ENCODE measurements at regions not wholly inside any gene's neighbourhood (a gene's known extent, or its start where the extent isn't known, plus 50 kb on each side); places are given as distances from the start of the nearest gene placed in this dataset.

DNA sequence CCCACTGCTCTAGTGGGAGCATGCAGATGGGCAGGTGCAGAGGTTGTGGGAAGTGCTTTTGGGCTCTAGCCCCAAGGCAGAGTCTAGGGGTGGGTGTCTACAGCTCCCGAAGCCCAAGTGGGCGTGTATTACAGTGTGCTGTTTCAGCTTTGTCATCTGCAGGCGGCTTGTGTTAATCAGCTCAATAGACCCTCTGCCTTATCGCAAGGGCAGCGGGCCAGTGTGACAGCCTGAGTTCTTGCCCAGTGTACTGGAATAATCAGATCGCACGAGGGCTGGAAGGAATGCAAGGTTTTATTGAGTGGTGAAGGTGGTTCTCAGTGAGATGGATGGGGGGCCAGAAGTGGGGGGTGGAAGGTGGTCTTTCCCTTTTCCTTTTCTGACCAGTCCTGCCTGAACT lies 529.4 kb upstream of the AMOT start:
- Mint-ChIP-seq H3K9me3 (peaks cover 0 to 11% (median 3%) of the 10 kb centered on the region in 9 donors), H3K4me3 (no peak overlapping the region), H3K36me3 (no peaks in the 10 kb centered on the region), H3K27me3 (no peaks in the 10 kb centered on the region), H3K4me1 (no peaks in the 10 kb centered on the region), H3K27ac (no peak overlapping the region)
- POLR2A ChIA-PET = no interaction called here
- no peak for DNase-seq
- ATAC-seq = no peak

DNA sequence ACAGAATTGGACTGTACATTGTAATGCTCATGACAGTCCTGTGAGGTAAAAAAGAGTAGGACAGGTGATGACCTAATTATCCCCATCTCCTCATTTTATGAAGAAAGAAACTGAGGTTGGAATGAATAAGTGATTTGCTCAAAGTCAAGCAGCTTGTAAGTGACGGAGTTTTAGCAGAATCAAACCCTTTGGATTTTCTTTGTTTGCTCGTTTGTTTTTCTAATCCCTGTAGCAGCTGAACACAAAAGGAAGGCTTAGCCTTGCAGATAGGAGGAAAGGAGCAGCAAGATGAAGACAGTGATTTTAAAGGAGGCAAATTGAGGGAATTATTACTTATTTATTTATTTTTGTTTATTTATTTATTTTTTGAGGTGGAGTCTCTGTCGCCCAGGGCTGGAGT lies 528.4 kb upstream of the AMOT start:
- POLR2A ChIA-PET = no interaction called here
- H3K36me3 Mint-ChIP-seq = peaks cover 0 to 4% (median 0%) of the 10 kb centered on the region in 3 donors
- H3K4me3 Mint-ChIP-seq = no peak overlapping the region
- DNase-seq (no peak), ATAC-seq (no peak)
- H3K9me3 Mint-ChIP-seq = peaks cover 0 to 18% (median 9%) of the 10 kb centered on the region in 9 donors
- no peaks in the 10 kb centered on the region for H3K4me1 Mint-ChIP-seq
- H3K27ac Mint-ChIP-seq = no peak overlapping the region
- no peaks in the 10 kb centered on the region for H3K27me3 Mint-ChIP-seq

DNA sequence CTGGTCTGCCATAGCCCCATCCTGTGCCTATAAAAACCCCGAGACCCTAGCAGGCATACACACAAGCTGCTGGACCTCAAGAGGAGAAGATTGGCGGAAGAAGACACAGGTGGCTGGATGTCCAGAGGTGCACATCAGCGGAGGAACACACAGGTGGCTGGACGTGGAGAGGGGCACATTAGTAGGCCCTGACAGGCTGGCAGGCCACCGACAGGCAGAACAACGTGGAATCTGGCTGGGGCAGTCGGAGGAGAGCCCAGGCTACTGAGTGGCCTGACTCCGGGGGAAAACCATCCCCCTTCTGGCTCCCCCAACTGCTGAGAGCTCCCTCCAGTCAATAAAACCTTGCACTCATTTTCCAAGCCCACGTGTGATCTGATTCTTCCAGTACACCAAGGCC lies 512.5 kb upstream of the AMOT start:
- H3K4me1 Mint-ChIP-seq = no peaks in the 10 kb centered on the region
- H3K4me3 Mint-ChIP-seq = no peak overlapping the region
- H3K27ac Mint-ChIP-seq = no peak overlapping the region
- no peaks in the 10 kb centered on the region for H3K36me3 Mint-ChIP-seq
- ATAC-seq = no peak
- POLR2A ChIA-PET = no interaction called here
- no peak for DNase-seq
- peaks cover 0 to 4% (median 0%) of the 10 kb centered on the region in 9 donors for H3K9me3 Mint-ChIP-seq
- no peaks in the 10 kb centered on the region for H3K27me3 Mint-ChIP-seq

DNA sequence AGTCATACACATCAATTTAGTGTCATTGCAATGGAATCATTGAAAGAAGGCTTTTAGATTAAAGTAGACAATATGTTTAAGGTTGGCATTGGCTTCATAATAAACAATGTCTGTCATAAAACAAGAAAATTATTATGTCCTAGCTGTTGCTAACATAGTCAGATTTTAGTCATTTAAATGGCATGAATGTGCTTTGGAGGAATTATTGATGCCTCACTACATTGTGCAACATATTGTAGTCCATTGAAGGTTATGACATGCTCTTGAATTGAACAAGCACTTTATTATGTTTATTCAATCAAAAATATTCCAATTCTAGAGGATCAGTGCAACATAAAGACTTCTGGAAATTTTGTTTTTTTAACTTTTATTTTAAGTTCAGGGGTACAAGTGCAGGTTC lies 489.8 kb upstream of the AMOT start:
- no peak overlapping the region for H3K27ac Mint-ChIP-seq
- no peaks in the 10 kb centered on the region for H3K27me3 Mint-ChIP-seq
- H3K36me3 Mint-ChIP-seq = no peaks in the 10 kb centered on the region
- no peak overlapping the region for H3K4me3 Mint-ChIP-seq
- ATAC-seq (no peak), DNase-seq (no peak)
- peaks cover 0 to 15% (median 0%) of the 10 kb centered on the region in 9 donors for H3K9me3 Mint-ChIP-seq
- POLR2A ChIA-PET = no interaction called here
- no peaks in the 10 kb centered on the region for H3K4me1 Mint-ChIP-seq

DNA sequence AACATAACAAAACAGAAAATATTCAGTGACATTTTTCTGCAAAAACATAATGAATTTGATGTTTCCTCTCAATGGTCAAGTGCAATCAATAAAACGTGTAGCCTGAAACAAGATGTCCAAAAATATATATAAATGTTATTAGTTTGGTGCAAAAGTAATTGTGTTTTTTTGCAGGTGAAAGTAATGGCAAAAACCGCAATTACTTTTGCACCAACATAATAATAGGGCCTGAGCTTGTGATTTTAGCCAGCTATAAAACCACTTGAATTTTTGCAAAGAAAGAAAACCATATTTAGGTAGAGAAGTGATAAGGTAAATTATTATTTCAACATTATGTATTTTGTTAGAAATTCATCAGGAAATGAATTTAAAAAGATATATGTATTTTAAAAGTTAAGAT lies 475.3 kb upstream of the AMOT start:
- no peak for DNase-seq
- Mint-ChIP-seq H3K27ac (no peak overlapping the region), H3K27me3 (no peaks in the 10 kb centered on the region), H3K4me3 (no peak overlapping the region), H3K4me1 (no peaks in the 10 kb centered on the region), H3K9me3 (peaks cover 0 to 13% (median 2%) of the 10 kb centered on the region in 9 donors), H3K36me3 (no peaks in the 10 kb centered on the region)
- ATAC-seq = no peak
- POLR2A ChIA-PET = no interaction called here

DNA sequence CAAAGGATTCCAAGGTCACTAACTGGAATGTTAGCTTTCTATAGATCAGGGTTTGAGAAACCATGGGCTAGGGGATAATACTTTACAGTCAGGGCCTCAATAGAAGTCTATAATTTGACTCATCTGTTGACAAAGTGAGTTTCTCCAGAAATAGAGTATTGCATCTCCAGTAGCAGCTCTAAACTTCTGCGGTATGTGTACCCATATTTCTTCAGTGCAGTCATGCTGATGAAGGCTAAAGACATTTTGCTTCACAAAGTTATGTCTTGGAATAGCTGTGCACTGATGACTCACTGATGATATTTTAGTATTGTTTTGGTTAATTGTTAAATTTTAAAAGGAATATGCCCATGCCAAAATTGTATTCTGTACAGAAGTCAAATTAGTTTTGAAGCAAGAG lies 464.9 kb upstream of the AMOT start:
- H3K27me3 Mint-ChIP-seq = no peaks in the 10 kb centered on the region
- no peak for DNase-seq
- no peak for ATAC-seq
- POLR2A ChIA-PET = no interaction called here
- H3K27ac Mint-ChIP-seq = no peak overlapping the region
- peaks cover 0 to 7% (median 0%) of the 10 kb centered on the region in 3 donors for H3K36me3 Mint-ChIP-seq
- H3K4me3 Mint-ChIP-seq = no peak overlapping the region
- H3K9me3 Mint-ChIP-seq = peaks cover 0 to 5% (median 2%) of the 10 kb centered on the region in 9 donors
- no peaks in the 10 kb centered on the region for H3K4me1 Mint-ChIP-seq

DNA sequence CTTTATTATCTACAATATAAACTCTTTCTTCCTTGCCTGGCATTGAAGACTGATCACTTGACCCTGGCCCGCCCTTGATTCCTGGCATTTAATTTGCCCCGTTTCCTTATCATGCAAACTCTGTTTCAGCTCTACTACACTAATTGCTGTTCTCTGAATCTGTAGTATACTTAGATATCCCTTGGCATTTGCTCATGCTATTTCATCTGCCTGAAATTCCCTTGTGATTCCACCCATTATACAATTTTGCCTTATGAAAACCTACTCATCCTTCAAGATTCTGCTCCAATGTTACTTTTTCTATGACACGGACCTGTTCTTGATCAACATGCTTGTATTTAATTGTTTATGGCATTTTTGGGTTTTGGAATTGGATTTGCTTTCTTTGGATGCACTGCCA lies 459.9 kb upstream of the AMOT start:
- H3K36me3 Mint-ChIP-seq = peaks cover 0 to 7% (median 0%) of the 10 kb centered on the region in 3 donors
- no peaks in the 10 kb centered on the region for H3K4me1 Mint-ChIP-seq
- H3K27me3 Mint-ChIP-seq = no peaks in the 10 kb centered on the region
- H3K27ac Mint-ChIP-seq = no peak overlapping the region
- no peak overlapping the region for H3K4me3 Mint-ChIP-seq
- no peak for ATAC-seq
- POLR2A ChIA-PET = no interaction called here
- H3K9me3 Mint-ChIP-seq = peaks cover 0 to 10% (median 0%) of the 10 kb centered on the region in 9 donors
- no peak for DNase-seq

DNA sequence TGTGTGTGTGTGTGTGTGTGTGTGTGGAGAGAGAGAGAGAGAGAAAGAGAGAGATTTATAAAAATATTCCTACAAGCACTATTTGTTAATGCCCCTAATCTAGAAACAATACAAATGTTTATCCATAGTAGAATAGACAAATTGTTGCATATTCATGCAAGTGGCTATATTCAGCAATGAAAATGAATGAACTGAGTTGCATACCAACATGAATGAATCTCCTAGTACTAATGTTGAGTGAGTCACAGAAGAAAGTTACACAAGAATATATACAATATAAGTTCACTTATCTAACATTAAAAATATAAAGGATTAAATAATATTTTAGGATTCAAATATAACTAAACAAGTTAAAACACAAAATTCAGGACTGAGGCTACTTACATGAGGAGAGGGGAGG lies 456.8 kb upstream of the AMOT start:
- H3K4me1 Mint-ChIP-seq = no peaks in the 10 kb centered on the region
- no peak overlapping the region for H3K27ac Mint-ChIP-seq
- no peak for DNase-seq
- H3K36me3 Mint-ChIP-seq = peaks cover 0 to 7% (median 0%) of the 10 kb centered on the region in 3 donors
- POLR2A ChIA-PET = no interaction called here
- no peak for ATAC-seq
- H3K27me3 Mint-ChIP-seq = no peaks in the 10 kb centered on the region
- H3K9me3 Mint-ChIP-seq = peaks cover 0 to 10% (median 0%) of the 10 kb centered on the region in 9 donors
- no peak overlapping the region for H3K4me3 Mint-ChIP-seq

DNA sequence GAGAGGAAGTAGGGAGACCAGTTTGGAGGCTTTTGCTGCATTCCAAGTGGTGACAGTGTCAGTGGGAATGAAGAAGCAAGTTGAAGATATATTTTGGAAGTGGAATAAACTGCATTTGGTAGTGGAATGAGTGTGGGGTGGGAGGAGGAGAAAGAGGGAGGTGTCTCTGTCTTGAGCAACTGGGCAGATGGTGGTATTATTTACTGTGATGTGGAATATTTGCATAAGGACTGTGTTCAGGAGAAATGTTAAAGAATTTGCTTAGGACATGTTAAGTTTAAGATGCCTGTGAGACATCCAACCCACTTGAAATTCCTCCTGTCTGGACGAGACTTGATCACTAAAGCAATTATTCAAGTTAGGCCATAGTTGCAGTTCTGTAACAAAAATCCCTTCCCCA lies 448.9 kb upstream of the AMOT start:
- no peaks in the 10 kb centered on the region for H3K4me1 Mint-ChIP-seq
- POLR2A ChIA-PET = no interaction called here
- H3K9me3 Mint-ChIP-seq = no peaks in the 10 kb centered on the region
- no peaks in the 10 kb centered on the region for H3K36me3 Mint-ChIP-seq
- no peak overlapping the region for H3K4me3 Mint-ChIP-seq
- DNase-seq (no peak), ATAC-seq (no peak)
- H3K27ac Mint-ChIP-seq = no peak overlapping the region
- no peaks in the 10 kb centered on the region for H3K27me3 Mint-ChIP-seq

DNA sequence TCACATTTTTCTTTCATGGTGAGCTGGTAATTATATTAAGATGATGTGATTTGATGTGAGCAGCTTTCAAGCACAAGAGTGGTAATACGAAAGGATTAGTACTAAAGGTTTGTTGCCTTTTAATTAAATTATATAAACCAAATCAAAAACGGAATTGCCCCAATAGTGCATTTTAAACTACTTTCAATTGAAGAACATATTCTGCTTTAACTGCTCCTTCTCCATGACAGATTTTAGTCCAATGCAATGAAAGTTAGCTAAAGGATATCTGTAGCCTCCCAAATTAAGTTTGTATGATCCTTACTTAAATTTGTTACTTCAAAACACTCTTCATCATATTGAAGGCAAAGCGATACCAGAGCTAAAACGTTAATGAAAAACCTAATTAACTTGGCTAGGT lies 447.1 kb upstream of the AMOT start:
- Mint-ChIP-seq H3K36me3 (no peaks in the 10 kb centered on the region), H3K27ac (no peak overlapping the region), H3K27me3 (no peaks in the 10 kb centered on the region), H3K4me1 (no peaks in the 10 kb centered on the region), H3K9me3 (no peaks in the 10 kb centered on the region), H3K4me3 (no peak overlapping the region)
- DNase-seq (no peak), ATAC-seq (no peak)
- POLR2A ChIA-PET = no interaction called here

DNA sequence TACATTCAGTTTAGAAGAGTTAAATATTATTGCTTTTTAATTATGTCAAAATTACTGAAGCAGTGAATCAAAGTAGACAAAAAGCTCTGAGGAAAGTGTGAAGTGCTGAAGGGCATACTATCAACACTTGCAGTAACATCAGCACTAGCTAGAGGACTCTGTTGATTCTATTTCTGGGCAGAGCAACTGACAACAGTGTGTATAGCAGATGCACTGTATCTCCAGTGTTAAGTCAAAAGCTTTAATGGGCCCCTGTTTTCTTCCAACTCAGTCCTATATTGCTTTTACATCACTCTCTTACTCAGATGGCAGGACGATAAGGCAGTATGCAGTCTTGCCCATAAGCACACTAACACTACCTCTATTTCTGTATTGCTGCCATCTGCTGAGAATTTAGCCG lies 435.2 kb upstream of the AMOT start:
- H3K4me1 Mint-ChIP-seq = no peaks in the 10 kb centered on the region
- peaks cover 0 to 8% (median 2%) of the 10 kb centered on the region in 9 donors for H3K9me3 Mint-ChIP-seq
- H3K36me3 Mint-ChIP-seq = no peaks in the 10 kb centered on the region
- no peak overlapping the region for H3K27ac Mint-ChIP-seq
- DNase-seq (no peak), ATAC-seq (no peak)
- H3K4me3 Mint-ChIP-seq = no peak overlapping the region
- POLR2A ChIA-PET = no interaction called here
- H3K27me3 Mint-ChIP-seq = no peaks in the 10 kb centered on the region

DNA sequence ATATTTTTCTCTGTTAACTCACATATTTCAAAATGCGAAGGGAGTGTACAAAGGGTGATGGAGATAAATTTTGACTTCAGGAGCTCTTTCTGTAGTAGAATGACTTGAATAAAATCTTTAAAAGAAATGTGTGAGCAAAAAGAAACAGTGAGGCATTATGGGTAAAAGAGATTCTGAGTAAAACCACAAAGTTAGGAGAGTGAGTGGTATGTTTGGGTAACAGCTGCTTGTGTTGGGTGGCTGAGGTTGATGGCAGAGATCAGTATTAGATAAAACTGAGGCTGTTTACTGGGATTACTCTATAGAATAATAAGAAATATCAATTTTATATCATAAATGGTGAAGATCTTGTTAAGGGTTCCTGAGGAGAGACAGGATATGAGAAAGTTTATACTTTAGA lies 434.2 kb upstream of the AMOT start:
- peaks cover 0 to 8% (median 0%) of the 10 kb centered on the region in 9 donors for H3K9me3 Mint-ChIP-seq
- ATAC-seq = no peak
- no peak overlapping the region for H3K27ac Mint-ChIP-seq
- H3K27me3 Mint-ChIP-seq = no peaks in the 10 kb centered on the region
- H3K4me3 Mint-ChIP-seq = no peak overlapping the region
- no peaks in the 10 kb centered on the region for H3K36me3 Mint-ChIP-seq
- POLR2A ChIA-PET = no interaction called here
- DNase-seq = no peak
- no peaks in the 10 kb centered on the region for H3K4me1 Mint-ChIP-seq

DNA sequence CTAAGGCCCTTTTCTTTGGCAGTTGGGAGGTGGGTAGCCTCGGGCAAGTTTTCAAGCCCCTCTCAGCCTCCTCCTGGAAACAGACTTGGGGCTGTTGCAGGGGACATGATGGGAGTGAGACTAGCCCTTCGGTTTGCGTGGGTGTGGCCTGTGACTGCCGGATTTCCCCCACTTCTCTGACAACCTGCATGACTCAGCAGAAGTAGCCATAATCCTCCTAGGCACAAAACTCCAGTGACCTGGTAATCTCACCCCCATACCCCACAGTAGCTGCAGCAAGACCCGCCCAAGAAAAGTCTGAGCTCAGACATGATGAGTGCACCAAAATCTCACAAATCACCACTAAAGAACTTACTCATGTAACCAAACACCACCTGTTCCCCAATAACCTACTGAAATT lies 433.7 kb upstream of the AMOT start:
- no peak overlapping the region for H3K4me3 Mint-ChIP-seq
- ATAC-seq (no peak), DNase-seq (no peak)
- no peaks in the 10 kb centered on the region for H3K27me3 Mint-ChIP-seq
- H3K36me3 Mint-ChIP-seq = no peaks in the 10 kb centered on the region
- no peaks in the 10 kb centered on the region for H3K4me1 Mint-ChIP-seq
- H3K27ac Mint-ChIP-seq = no peak overlapping the region
- POLR2A ChIA-PET = no interaction called here
- H3K9me3 Mint-ChIP-seq = peaks cover 0 to 8% (median 0%) of the 10 kb centered on the region in 9 donors

DNA sequence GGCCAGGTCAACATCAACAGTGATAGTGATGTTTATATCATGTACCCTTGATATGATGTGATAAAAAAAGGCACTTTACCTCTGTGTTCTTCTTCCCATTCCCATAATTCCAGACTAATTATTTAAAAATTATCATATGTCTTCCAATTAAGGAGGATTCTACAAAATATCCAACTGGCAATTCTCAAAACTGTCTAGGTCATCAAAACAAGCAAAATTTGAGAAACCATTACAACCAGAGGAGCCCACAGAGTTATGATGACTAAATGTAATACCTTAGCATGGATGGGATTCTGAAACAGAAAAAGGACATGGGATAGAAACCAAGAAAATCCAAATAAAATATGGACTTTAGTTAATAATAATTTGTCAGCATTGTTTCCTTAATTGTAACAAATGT lies 428.6 kb upstream of the AMOT start:
- Mint-ChIP-seq H3K27ac (no peak overlapping the region), H3K36me3 (no peaks in the 10 kb centered on the region), H3K27me3 (no peaks in the 10 kb centered on the region), H3K4me1 (no peaks in the 10 kb centered on the region), H3K9me3 (peaks cover 0 to 8% (median 0%) of the 10 kb centered on the region in 9 donors), H3K4me3 (no peak overlapping the region)
- POLR2A ChIA-PET = no interaction called here
- ATAC-seq (no peak), DNase-seq (no peak)

DNA sequence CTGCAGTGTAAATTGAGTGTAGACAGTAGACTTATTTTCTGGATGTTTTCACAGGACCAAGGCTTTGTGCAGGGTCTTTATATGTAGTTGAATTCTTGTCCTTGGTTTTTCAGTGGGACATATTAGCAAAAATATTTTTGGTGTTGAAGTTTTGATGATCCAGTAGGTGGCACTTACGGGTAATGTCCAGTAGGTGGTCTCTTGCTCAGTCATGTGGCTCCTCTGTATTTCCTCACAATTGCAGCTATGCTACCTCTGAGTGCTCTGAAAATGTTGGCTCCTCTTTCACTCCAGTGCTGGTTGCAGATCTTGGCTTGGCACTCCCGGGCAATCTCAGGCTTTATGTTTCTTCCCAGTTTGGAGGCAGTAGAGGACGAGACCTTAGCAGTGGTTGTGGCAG lies 419.8 kb upstream of the AMOT start:
- no peak overlapping the region for H3K4me3 Mint-ChIP-seq
- POLR2A ChIA-PET = no interaction called here
- H3K27ac Mint-ChIP-seq = no peak overlapping the region
- no peaks in the 10 kb centered on the region for H3K27me3 Mint-ChIP-seq
- H3K36me3 Mint-ChIP-seq = no peaks in the 10 kb centered on the region
- ATAC-seq = no peak
- peaks cover 0 to 10% (median 0%) of the 10 kb centered on the region in 9 donors for H3K9me3 Mint-ChIP-seq
- H3K4me1 Mint-ChIP-seq = no peaks in the 10 kb centered on the region
- DNase-seq = no peak

Data from naive thymus-derived CD8-positive, alpha-beta T cell (primary cell).